B cell (primary cell): ENCODE measurements at regions not wholly inside any gene's neighbourhood (a gene's known extent, or its start where the extent isn't known, plus 50 kb on each side); places are given as distances from the start of the nearest gene placed in this dataset.

ENCODE experiments used
- ATAC-seq: fragments of 200-7000 bp; cut with Tn5 transposase; one replicate; pipeline ENCODE4 v1.10.0; 2021; ENCODE audit warnings: low read depth, mild to moderate bottlenecking, moderate number of reproducible peaks, moderate library complexity
- CTCF ChIA-PET: fragments of 350-600 bp; sonication (Branson Sonifier 250); formaldehyde crosslinking; loops from one replicate; lab custom pipeline; 2021; ENCODE audit warnings: antibody characterized with exemption, inconsistent platforms; lab: Charles Lee
- POLR2A ChIA-PET: fragments of 350-600 bp; sonication (Branson Sonifier 250); formaldehyde crosslinking; loops from one replicate; lab custom pipeline; 2021; ENCODE audit warnings: antibody characterized with exemption; lab: Charles Lee
- DNase-seq: peaks from one replicate; pipeline ENCODE4 v3.0.0; 2013
- H2AFZ ChIP-seq: 2 replicates; pipeline ENCODE4 v1.6.1; 2012; ENCODE audit warnings: mild to moderate bottlenecking, low read depth, low read length; ENCODE audit not compliant: insufficient read depth, poor library complexity, severe bottlenecking
- H3K27ac ChIP-seq, 2 donors: 1 replicate in 1 of 2; 2 replicates in 1 of 2; pipeline ENCODE4 v1.5.1; 2012 to 2013; ENCODE audit warnings: low read length in 2 of 2, mild to moderate bottlenecking in 2 of 2, moderate library complexity in 1 of 2
- H3K27me3 ChIP-seq, 4 experiments: fragments of 200-600 bp in 1 of 4; sonication (generic) in 1 of 4; replicated peaks in 1 of 4; 1 replicate in 2 of 4; 2 replicates in 2 of 4; pipeline versions ENCODE4 v1.6.1 to v1.7.0; 2013 to 2016; ENCODE audit warnings: low read length in 3 of 4, mild to moderate bottlenecking in 2 of 4, mixed read lengths in 1 of 4, moderate library complexity in 1 of 4; ENCODE audit not compliant: insufficient read depth in 4 of 4, control insufficient read depth in 3 of 4; ENCODE audit errors: control extremely low read depth in 1 of 4
- H3K36me3 ChIP-seq, 2 experiments: replicated peaks in 1 of 2; 1 replicate in 1 of 2; 2 replicates in 1 of 2; pipeline versions ENCODE4 v1.6.1 to v1.7.1; 2013; ENCODE audit warnings: low read length in 1 of 2; ENCODE audit not compliant: insufficient read depth in 2 of 2, control insufficient read depth in 1 of 2; ENCODE audit errors: control extremely low read depth in 1 of 2, extremely low read depth in 1 of 2
- H3K4me1 ChIP-seq, 2 donors: fragments of 200-600 bp in 1 of 2; sonication (generic) in 1 of 2; 1 replicate in 1 of 2; 2 replicates in 1 of 2; pipeline versions ENCODE4 v1.5.1 to v1.6.1; 2013 to 2017; ENCODE audit warnings: low read length in 2 of 2; ENCODE audit not compliant: control insufficient read depth in 2 of 2, insufficient read depth in 2 of 2
- H3K4me2 ChIP-seq: replicated peaks from 2 replicates; pipeline ENCODE3; 2012; ENCODE audit warnings: mild to moderate bottlenecking, low read depth, low read length; ENCODE audit not compliant: poor library complexity, severe bottlenecking
- H3K4me3 ChIP-seq, 5 experiments: fragments of 200-600 bp in 1 of 5; sonication (generic) in 1 of 5; 1 replicate in 3 of 5; 2 replicates in 2 of 5; pipeline versions ENCODE4 v1.5.1 to v1.7.0; 2011 to 2016; ENCODE audit warnings: low read length in 4 of 5, mild to moderate bottlenecking in 4 of 5, low read depth in 2 of 5, control low read depth in 1 of 5, moderate library complexity in 1 of 5; ENCODE audit not compliant: insufficient read depth in 1 of 5; ENCODE audit errors: control extremely low read depth in 1 of 5, extremely low read depth in 1 of 5
- H3K79me2 ChIP-seq: fragments of 200-600 bp; sonication (generic); one replicate; pipeline ENCODE4 v1.6.0; 2016; ENCODE audit warnings: low read length; ENCODE audit not compliant: control insufficient read depth, insufficient read depth
- H3K9ac ChIP-seq: fragments of 200-600 bp; sonication (generic); 2 replicates; pipeline ENCODE4 v1.6.1; 2017; ENCODE audit warnings: mild to moderate bottlenecking, low read length, moderate library complexity
- H3K9me3 ChIP-seq, 3 donors: one replicate each; pipeline versions ENCODE4 v1.6.1 to v1.7.1; 2013; ENCODE audit warnings: low read length in 2 of 3; ENCODE audit not compliant: control insufficient read depth in 2 of 3, insufficient read depth in 1 of 3; ENCODE audit errors: control extremely low read depth in 1 of 3
- H4K20me1 ChIP-seq: 2 replicates; pipeline ENCODE4 v1.6.0; 2012; ENCODE audit warnings: mild to moderate bottlenecking, low read length; ENCODE audit not compliant: insufficient read depth, control insufficient read depth, poor library complexity, severe bottlenecking
- H3K27ac Mint-ChIP-seq: one replicate; pipeline ENCODE4 v1.8.0; 2021; ENCODE audit warnings: mixed read lengths
- H3K27me3 Mint-ChIP-seq: one replicate; pipeline ENCODE4 v1.8.0; 2021; ENCODE audit warnings: mixed read lengths
- H3K4me1 Mint-ChIP-seq: one replicate; pipeline ENCODE4 v1.8.0; 2021; ENCODE audit warnings: mixed read lengths
- H3K4me3 Mint-ChIP-seq: one replicate; pipeline ENCODE4 v1.8.0; 2021; ENCODE audit warnings: mixed read lengths
- H3K9me3 Mint-ChIP-seq: one replicate; pipeline ENCODE4 v1.8.0; 2022; ENCODE audit warnings: mixed read lengths; ENCODE audit not compliant: insufficient read depth
- EZH2 ChIP-seq: IDR thresholded peaks from 2 replicates; pipeline ENCODE4 v1.6.1; 2012; ENCODE audit warnings: borderline replicate concordance, low read depth, mild to moderate bottlenecking, moderate library complexity, low read length; ENCODE audit not compliant: insufficient read depth, poor library complexity, severe bottlenecking
- WGBS: methylation state at CpG from one replicate; pipeline ENCODE4 v1.1.5; 2013; ENCODE audit warnings: missing lambda C conversion rate; ENCODE audit not compliant: insufficient coverage; 5-methylcytosine and 5-hydroxymethylcytosine counted together
- intact Hi-C: fragments of 100-400 bp; cut with micrococcal nuclease; formaldehyde crosslinking; loops from one replicate; pipeline ENCODE4 v1.10.0; 2022
- TF ChIP-seq, protein P1 (sequence below): fragments of 200-600 bp; IDR thresholded peaks from one replicate; pipeline ENCODE4 v1.8.0; 2022; ENCODE audit warnings: antibody characterized with exemption, mild to moderate bottlenecking

DNA sequence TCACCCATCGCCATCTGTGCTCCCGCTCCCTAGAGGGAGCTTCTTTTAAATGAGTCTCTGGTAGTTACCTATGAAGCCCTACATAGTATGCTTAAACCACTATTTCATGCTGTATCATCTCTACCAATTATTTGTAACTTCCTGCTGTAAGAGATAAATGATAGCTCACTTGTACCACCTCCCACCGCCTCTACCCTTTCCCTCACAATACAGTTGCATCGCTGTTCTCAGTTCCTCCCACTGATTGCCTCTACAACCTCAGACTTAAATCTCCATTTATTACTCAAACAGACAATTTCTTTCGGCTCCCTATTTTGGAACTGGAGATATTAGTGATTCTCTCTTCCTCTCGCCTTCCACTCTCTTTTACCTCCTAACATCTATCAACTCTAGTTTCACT, 222.9 kb upstream of the ZC3H12C start:
- intact Hi-C loops: no loop called here
- Mint-ChIP-seq H3K4me3 (no peak overlapping the region), H3K27me3 (no peaks in the 10 kb centered on the region), H3K9me3 (peaks cover 4% of the 10 kb centered on the region), H3K27ac (no peak overlapping the region), H3K4me1 (peaks cover under 1% of the 10 kb centered on the region)
- Histone ChIP-seq H3K9ac (no peak overlapping the region), H3K27me3 (no peaks in the 10 kb centered on the region), H4K20me1 (no peaks in the 10 kb centered on the region), H3K4me1 (no peaks in the 10 kb centered on the region), H3K36me3 (no peaks in the 10 kb centered on the region), H3K9me3 (no peaks in the 10 kb centered on the region), H2AFZ (no peak overlapping the region), H3K4me2 (no peak overlapping the region), H3K79me2 (no peaks in the 10 kb centered on the region), H3K27ac (no peak overlapping the region), H3K4me3 (no peak overlapping the region)
- no peak for DNase-seq
- 77% methylated on average over 2 of the region's 6 CpGs for WGBS
- POLR2A ChIA-PET: no interaction called here
- CTCF ChIA-PET: no interaction called here
- ATAC-seq: no peak
- TF ChIP-seq, protein P1, sequence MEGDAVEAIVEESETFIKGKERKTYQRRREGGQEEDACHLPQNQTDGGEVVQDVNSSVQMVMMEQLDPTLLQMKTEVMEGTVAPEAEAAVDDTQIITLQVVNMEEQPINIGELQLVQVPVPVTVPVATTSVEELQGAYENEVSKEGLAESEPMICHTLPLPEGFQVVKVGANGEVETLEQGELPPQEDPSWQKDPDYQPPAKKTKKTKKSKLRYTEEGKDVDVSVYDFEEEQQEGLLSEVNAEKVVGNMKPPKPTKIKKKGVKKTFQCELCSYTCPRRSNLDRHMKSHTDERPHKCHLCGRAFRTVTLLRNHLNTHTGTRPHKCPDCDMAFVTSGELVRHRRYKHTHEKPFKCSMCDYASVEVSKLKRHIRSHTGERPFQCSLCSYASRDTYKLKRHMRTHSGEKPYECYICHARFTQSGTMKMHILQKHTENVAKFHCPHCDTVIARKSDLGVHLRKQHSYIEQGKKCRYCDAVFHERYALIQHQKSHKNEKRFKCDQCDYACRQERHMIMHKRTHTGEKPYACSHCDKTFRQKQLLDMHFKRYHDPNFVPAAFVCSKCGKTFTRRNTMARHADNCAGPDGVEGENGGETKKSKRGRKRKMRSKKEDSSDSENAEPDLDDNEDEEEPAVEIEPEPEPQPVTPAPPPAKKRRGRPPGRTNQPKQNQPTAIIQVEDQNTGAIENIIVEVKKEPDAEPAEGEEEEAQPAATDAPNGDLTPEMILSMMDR: no peak
- TF ChIP-seq EZH2: no peak

DNA sequence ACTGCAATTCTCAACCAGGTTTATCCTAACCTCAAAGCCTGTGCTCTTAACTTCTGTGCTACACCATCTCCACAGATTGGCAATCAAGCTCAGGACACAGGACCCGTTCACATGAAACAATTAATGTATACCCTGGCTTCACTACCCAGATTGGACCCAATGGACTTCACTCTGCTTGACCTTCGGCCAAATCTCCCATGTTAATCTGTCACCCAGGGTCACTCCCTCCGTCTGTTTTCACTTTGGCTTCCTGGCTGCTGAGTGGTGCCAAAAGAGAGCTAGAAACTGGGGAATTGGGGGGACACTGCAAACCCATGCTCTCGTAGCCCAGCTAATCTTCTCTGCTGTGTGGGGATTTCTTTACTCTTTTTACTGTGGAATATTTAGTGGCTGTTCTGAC, 216.1 kb upstream of the ZC3H12C start:
- TF ChIP-seq, protein P1: no peak
- TF ChIP-seq EZH2: no peak
- Histone ChIP-seq H3K27ac (no peak overlapping the region), H3K79me2 (no peaks in the 10 kb centered on the region), H3K36me3 (no peaks in the 10 kb centered on the region), H3K9ac (no peak overlapping the region), H2AFZ (no peak overlapping the region), H4K20me1 (no peaks in the 10 kb centered on the region), H3K4me2 (no peak overlapping the region), H3K9me3 (no peaks in the 10 kb centered on the region), H3K4me1 (no peaks in the 10 kb centered on the region), H3K4me3 (no peak overlapping the region), H3K27me3 (no peaks in the 10 kb centered on the region)
- intact Hi-C loops: no loop called here
- no peak for ATAC-seq
- Mint-ChIP-seq H3K27ac (no peak overlapping the region), H3K9me3 (peaks cover 4% of the 10 kb centered on the region), H3K4me3 (no peak overlapping the region), H3K27me3 (peaks cover 3% of the 10 kb centered on the region), H3K4me1 (no peaks in the 10 kb centered on the region)
- WGBS: 74% methylated on average over 3 of the region's 4 CpGs
- ChIA-PET POLR2A (no interaction called here), CTCF (no interaction called here)
- no peak for DNase-seq
